Kidney epithelial cell (primary cell): ENCODE measurements at regions not wholly inside any gene's neighbourhood (a gene's known extent, or its start where the extent isn't known, plus 50 kb on each side); places are given as distances from the start of the nearest gene placed in this dataset.

Experiments used
- DNase-seq: peaks from one replicate; pipeline ENCODE4 v3.0.0-alpha.2; 2010; ENCODE audit warnings: low read depth
- H3K27me3 ChIP-seq: 2 replicates; pipeline ENCODE4 v1.6.0; 2011; ENCODE audit warnings: low read length; ENCODE audit not compliant: control insufficient read depth, insufficient read depth
- H3K36me3 ChIP-seq: 2 replicates; pipeline ENCODE4 v1.5.1; 2011; ENCODE audit warnings: low read length; ENCODE audit not compliant: control insufficient read depth, insufficient read depth
- H3K4me3 ChIP-seq: 2 replicates; pipeline ENCODE4 v1.5.1; 2011; ENCODE audit warnings: low read depth, mild to moderate bottlenecking, control low read depth, low read length
- TF ChIP-seq, protein P1 (sequence below): IDR thresholded peaks from 2 replicates; pipeline ENCODE4 v1.5.1; 2011; ENCODE audit warnings: mild to moderate bottlenecking, moderate library complexity, low read length, control low read depth, inconsistent platforms; ENCODE audit not compliant: insufficient read depth, poor library complexity, severe bottlenecking

DNA sequence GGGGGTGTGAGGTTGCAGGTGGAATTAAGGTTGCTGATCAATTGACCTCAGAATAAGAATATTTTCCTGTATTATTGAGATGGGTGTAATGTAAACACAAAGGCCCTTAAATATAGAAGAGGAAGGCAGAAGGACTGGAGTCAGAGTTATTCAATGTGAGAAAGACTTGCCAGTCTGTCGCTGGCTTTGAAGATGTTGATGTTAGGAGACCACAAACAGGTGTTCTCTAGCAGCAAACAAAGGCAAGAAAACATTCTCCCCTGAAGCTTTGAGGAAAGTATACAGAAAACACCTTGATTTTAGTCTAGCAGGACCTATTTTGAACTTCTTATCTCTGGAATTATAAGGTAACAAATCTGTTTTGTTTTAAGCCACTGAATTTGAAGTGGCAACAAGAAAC, 138.9 kb upstream of the PTPRK start:
- DNase-seq, result no peak
- H3K27me3 ChIP-seq, result no peaks in the 10 kb centered on the region
- no peaks in the 10 kb centered on the region for H3K36me3 ChIP-seq
- H3K4me3 ChIP-seq, result no peak overlapping the region
- TF ChIP-seq, protein P1, sequence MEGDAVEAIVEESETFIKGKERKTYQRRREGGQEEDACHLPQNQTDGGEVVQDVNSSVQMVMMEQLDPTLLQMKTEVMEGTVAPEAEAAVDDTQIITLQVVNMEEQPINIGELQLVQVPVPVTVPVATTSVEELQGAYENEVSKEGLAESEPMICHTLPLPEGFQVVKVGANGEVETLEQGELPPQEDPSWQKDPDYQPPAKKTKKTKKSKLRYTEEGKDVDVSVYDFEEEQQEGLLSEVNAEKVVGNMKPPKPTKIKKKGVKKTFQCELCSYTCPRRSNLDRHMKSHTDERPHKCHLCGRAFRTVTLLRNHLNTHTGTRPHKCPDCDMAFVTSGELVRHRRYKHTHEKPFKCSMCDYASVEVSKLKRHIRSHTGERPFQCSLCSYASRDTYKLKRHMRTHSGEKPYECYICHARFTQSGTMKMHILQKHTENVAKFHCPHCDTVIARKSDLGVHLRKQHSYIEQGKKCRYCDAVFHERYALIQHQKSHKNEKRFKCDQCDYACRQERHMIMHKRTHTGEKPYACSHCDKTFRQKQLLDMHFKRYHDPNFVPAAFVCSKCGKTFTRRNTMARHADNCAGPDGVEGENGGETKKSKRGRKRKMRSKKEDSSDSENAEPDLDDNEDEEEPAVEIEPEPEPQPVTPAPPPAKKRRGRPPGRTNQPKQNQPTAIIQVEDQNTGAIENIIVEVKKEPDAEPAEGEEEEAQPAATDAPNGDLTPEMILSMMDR, result no peak

DNA sequence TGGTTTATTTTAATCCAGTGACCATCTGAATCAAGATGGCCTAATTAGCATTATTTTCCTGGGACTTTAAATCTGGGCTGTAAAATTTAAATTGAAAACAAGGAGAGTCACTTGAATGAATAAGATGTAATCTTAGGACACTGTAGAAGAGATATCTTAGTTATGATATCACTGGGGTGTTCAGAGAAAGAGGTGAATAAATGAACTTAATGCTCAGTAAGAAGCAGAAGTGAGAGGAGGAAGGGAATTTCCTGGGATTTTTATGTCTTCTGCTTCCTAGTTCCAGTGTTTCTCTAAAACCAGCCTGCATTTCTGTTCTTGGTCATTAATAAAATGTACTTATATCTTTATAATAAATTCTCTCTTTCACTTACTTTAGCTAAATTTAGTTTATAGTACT, 136.8 kb upstream of the PTPRK start:
- no peaks in the 10 kb centered on the region for H3K36me3 ChIP-seq
- DNase-seq, result no peak
- TF ChIP-seq, protein P1, result no peak

DNA sequence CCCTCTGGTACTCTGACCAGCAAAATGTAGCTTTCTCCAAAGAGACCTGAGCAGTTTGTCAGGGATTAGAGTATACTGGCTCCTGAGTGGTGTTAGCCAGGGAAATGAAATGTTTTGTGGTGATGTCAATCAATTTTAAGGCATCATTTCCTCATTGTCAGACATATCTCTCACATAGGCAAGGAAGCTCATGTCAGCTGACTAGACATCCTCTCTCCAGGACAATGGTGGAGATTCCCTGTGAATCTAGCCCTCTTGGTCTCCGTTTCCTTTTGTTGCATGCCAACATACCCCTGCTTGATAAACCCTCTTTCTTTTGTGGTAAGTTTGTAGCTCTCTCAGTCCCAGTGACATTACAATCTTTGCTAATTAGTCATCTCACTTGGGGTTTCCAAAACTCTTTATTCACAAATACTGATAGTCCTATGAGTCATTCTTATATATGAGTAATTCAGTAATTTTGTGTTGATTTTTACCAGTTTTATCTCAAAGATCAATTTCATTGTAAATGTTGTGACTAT, 135.6 kb upstream of the PTPRK start:
- TF ChIP-seq, protein P1, result no peak
- DNase-seq, result peak; percentile 87
- Histone ChIP-seq H3K27me3 (no peaks in the 10 kb centered on the region), H3K4me3 (no peak overlapping the region), H3K36me3 (no peaks in the 10 kb centered on the region)

More for the DNA sequence above, 136.8 kb upstream of the PTPRK start:
- Histone ChIP-seq H3K27me3 (no peaks in the 10 kb centered on the region), H3K4me3 (no peak overlapping the region)

DNA sequence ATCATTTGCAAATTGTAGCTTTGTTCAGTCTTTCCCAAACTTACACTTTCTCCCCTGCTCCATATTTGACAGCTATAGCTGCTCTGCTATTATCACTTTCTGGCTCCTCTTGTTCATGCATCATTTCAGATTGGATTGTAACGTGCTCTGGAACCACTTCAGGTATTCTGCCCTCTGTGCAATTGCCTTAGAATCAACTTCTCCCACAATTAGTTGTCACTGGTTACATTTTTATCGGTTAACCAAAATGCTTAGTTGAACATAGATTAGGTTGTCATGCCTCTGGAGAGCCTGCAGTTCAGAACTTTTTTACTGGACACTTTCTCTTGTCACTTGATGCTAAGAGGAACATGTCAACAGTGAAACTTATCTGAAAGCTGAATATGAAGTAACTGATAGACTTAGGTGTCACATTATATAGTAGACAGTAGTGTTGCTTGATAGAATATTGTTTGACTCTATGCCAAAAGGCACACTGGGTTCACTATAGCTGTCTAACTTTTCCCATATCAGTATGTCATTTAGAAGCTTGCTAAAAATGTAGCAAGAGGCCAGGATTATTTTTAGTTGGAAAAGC, 127.7 kb upstream of the PTPRK start:
- no peaks in the 10 kb centered on the region for H3K36me3 ChIP-seq
- TF ChIP-seq, protein P1, result no peak

DNA sequence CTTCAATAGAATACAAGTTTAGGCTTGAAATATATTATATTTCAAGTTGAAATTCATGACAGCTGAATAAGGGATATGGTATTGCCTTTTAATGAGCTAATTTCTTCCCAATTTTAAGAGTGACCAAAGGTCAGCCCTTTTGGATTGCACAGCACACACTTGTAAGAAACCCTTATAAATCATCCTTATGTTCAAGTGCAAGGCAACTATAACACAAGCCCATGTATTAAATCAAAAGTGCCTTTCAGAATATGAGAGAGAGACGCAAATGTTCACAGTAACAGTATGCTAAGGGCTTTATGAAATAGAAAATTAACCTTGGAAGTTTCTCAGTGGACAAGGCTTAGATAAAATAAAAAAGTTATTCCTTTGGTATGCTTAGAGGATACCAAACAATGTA, 121.7 kb upstream of the PTPRK start:
- Histone ChIP-seq H3K36me3 (no peaks in the 10 kb centered on the region), H3K27me3 (no peaks in the 10 kb centered on the region), H3K4me3 (no peak overlapping the region)
- TF ChIP-seq, protein P1, result no peak
- no peak for DNase-seq

More for the DNA sequence above, 127.7 kb upstream of the PTPRK start:
- Histone ChIP-seq H3K27me3 (no peaks in the 10 kb centered on the region), H3K4me3 (no peak overlapping the region)
- DNase-seq, result no peak

DNA sequence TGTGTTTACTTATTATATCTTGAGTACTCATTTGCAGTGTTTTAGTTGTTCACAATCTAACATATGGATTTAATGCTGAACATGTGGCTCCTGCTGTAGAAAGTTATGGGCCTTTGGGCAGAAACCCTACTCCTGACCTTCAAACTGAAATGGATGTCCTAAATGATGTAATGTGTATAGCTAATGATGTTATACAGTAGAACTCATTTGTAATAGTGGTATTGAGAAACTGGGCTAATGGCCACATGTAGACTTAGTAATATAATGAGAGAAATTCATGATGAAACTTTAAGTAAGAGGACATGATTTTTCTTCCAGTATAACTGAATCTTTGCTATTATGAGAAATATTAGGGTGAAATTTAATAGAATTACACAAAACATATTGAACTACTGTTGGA, 121.3 kb upstream of the PTPRK start:
- no peaks in the 10 kb centered on the region for H3K27me3 ChIP-seq
- TF ChIP-seq, protein P1, result no peak
- no peak overlapping the region for H3K4me3 ChIP-seq
- no peaks in the 10 kb centered on the region for H3K36me3 ChIP-seq
- DNase-seq, result no peak
